ENCODE measurements at regions not wholly inside any gene's neighbourhood (a gene's known extent, or its start where the extent isn't known, plus 50 kb on each side); places are given as distances from the start of the nearest gene placed in this dataset.

GRCh38 chr2:199216253-199216652 is 241.5 kb downstream of the SATB2 start:
- no peak for DNase-seq (ENCODE audit: extremely low spot score)
- TF ChIP-seq CTCF (IDR thresholded peaks at IDR 0.05; ENCODE audit: control extremely low read depth, extremely low read depth, low read depth, missing control alignments) = no peak
- ChIA-PET CTCF (interaction anchor here (0.8 kb wide), 1 partner anchor 10 kb away, joined by 3 read pairs; no protein-coding TSS in a partner anchor), POLR2A (no interaction called here)

GRCh38 chr2:199207011-199207410 is 250.7 kb downstream of the SATB2 start:
- no peak for TF ChIP-seq CTCF (IDR thresholded peaks at IDR 0.05; ENCODE audit: control extremely low read depth, extremely low read depth, low read depth, missing control alignments)
- POLR2A ChIA-PET = no interaction called here
- CTCF ChIA-PET = no interaction called here
- DNase-seq (ENCODE audit: extremely low spot score) = no peak

GRCh38 chr2:199206536-199206935 is 251.2 kb downstream of the SATB2 start:
- ChIA-PET POLR2A (no interaction called here), CTCF (interaction anchor here (1.0 kb wide), 1 partner anchor 10 kb away, joined by 3 read pairs; no protein-coding TSS in a partner anchor)
- TF ChIP-seq CTCF (IDR thresholded peaks at IDR 0.05; ENCODE audit: control extremely low read depth, extremely low read depth, low read depth, missing control alignments) = no peak
- no peak for DNase-seq (ENCODE audit: extremely low spot score)

GRCh38 chr2:199202964-199203363 is 254.8 kb downstream of the SATB2 start:
- POLR2A ChIA-PET = no interaction called here
- no peak for DNase-seq (ENCODE audit: extremely low spot score)
- no peak for TF ChIP-seq CTCF (IDR thresholded peaks at IDR 0.05; ENCODE audit: control extremely low read depth, extremely low read depth, low read depth, missing control alignments)
- CTCF ChIA-PET = no interaction called here

- CTCF ChIA-PET = no interaction called here
- no peak for DNase-seq (ENCODE audit: extremely low spot score)
- POLR2A ChIA-PET = no interaction called here
- no peak for TF ChIP-seq CTCF (IDR thresholded peaks at IDR 0.05; ENCODE audit: control extremely low read depth, extremely low read depth, low read depth, missing control alignments)
These were observed 256.2 kb downstream of the SATB2 start for GRCh38 chr2:199201539-199201938.

- POLR2A ChIA-PET = no interaction called here
These were observed 257.9 kb downstream of the SATB2 start for GRCh38 chr2:199199797-199200196.

More at GRCh38 chr2:199199797-199200196, 257.9 kb downstream of the SATB2 start:
- CTCF ChIA-PET = no interaction called here
- no peak for TF ChIP-seq CTCF (IDR thresholded peaks at IDR 0.05; ENCODE audit: control extremely low read depth, extremely low read depth, low read depth, missing control alignments)
- no peak for DNase-seq (ENCODE audit: extremely low spot score)

All from GM10248 (cell line).